ENCODE measurements at regions not wholly inside any gene's neighbourhood (a gene's known extent, or its start where the extent isn't known, plus 50 kb on each side); places are given as distances from the start of the nearest gene placed in this dataset.

DNA sequence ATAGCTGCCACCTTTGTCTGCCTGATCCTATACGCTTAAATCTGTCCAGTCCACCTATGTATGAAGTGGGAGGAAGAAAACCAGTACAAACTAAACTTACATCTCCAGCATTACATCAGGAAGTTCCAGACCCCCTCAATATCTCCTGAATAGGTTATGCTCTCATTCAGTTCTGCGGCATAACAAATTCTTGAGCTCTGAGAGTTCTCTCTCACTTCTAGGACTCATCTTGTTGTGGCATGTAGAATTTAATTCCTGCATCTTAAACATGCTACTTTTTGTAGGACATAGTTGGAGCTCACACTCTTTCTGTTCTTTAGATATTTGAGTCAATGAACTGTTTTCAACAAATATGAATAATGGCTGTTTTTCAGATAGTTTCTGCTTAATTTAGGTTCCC is 662.5 kb downstream of the CDH11 start:
- intact Hi-C loops (cut with DNase I): loop anchor here in 5 of 10 donors (5.0 to 10.0 kb wide), 3 partner anchors 365 to 372 kb away; no protein-coding TSS in a partner anchor
- TF ChIP-seq, protein P1, sequence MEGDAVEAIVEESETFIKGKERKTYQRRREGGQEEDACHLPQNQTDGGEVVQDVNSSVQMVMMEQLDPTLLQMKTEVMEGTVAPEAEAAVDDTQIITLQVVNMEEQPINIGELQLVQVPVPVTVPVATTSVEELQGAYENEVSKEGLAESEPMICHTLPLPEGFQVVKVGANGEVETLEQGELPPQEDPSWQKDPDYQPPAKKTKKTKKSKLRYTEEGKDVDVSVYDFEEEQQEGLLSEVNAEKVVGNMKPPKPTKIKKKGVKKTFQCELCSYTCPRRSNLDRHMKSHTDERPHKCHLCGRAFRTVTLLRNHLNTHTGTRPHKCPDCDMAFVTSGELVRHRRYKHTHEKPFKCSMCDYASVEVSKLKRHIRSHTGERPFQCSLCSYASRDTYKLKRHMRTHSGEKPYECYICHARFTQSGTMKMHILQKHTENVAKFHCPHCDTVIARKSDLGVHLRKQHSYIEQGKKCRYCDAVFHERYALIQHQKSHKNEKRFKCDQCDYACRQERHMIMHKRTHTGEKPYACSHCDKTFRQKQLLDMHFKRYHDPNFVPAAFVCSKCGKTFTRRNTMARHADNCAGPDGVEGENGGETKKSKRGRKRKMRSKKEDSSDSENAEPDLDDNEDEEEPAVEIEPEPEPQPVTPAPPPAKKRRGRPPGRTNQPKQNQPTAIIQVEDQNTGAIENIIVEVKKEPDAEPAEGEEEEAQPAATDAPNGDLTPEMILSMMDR (IDR thresholded peaks at IDR 0.05): no peak
- TF ChIP-seq POLR2A (IDR thresholded peaks at IDR 0.05): no peak

DNA sequence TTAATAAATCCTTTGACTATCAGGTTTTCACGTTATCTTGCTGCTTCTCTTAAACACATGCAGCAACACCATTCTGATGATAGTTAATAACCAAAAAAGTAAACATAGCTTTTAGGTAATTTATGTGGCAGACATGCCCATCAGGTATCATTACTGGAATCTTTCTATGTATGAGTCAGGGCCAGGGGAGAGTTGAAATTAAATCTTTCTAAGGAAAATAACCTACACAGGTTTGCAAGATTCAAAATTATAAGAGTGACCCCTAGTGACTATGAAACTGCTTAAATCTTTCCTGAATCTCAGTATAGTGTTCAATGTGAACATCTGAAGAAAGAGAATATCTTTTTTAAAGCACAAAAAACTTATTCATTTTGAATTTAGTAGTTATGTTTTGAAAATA is 666.6 kb downstream of the CDH11 start:
- Histone ChIP-seq H3K9me3 (no peaks in the 10 kb centered on the region), H3K4me3 (no peak overlapping the region), H3K27ac (no peak overlapping the region), H3K4me1 (peaks cover 0 to 2% (median 0%) of the 10 kb centered on the region in 12 donors), H3K36me3 (no peaks in the 10 kb centered on the region), H3K27me3 (no peaks in the 10 kb centered on the region)
- WGBS, 4 donors: 69 to 82% (median 78%) methylated on average over 1 of the region's 1 CpG
- ATAC-seq (no peak), DNase-seq (no peak)
- intact Hi-C loops (cut with DNase I): loop anchor here in 6 of 10 donors (2.0 to 10.0 kb wide), 4 partner anchors 360 to 368 kb away; no protein-coding TSS in a partner anchor
- TF ChIP-seq, protein P1 (IDR thresholded peaks at IDR 0.05): peak in 9 of 12 donors; percentile 17 to 48 (median 39)
- TF ChIP-seq POLR2A (IDR thresholded peaks at IDR 0.05): no peak

More for the DNA sequence above, 662.5 kb downstream of the CDH11 start:
- DNase-seq (no peak), ATAC-seq (no peak)
- no peak overlapping the region for H3K27ac ChIP-seq
- WGBS, 4 donors: 89 to 98% (median 95%) methylated on average over 2 of the region's 2 CpGs
- no peaks in the 10 kb centered on the region for H3K36me3 ChIP-seq
- no peaks in the 10 kb centered on the region for H3K9me3 ChIP-seq
- H3K27me3 ChIP-seq: no peaks in the 10 kb centered on the region
- H3K4me1 ChIP-seq: peaks cover 0 to 2% (median 0%) of the 10 kb centered on the region in 12 donors
- H3K4me3 ChIP-seq: no peak overlapping the region

DNA sequence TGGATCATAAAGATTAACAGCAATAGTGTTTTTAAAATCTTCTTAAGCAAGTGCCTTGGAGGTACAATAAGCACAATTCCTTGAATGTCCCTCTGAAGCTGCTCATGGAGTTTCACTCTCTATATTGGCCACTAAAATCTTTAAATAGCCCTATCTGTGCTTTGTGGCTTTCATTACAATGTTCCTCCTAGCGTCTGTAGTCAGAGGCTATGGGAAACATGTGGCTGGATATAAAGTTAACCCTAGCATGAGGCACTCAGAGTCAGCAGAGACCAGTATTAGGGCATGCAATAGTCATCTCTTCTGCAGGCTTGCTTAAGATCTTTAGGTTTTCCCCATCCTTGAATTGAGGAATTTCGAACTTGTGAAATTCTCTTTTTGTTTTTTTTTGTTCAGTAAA is 668.2 kb downstream of the CDH11 start:
- intact Hi-C loops (cut with DNase I): loop anchor here in 6 of 10 donors (2.0 to 10.0 kb wide), 4 partner anchors 359 to 366 kb away; no protein-coding TSS in a partner anchor
- 43 to 60% (median 47%) methylated on average over 2 of the region's 2 CpGs for WGBS, 4 donors
- peak in 1 of 4 donors; percentile 29 for ATAC-seq

DNA sequence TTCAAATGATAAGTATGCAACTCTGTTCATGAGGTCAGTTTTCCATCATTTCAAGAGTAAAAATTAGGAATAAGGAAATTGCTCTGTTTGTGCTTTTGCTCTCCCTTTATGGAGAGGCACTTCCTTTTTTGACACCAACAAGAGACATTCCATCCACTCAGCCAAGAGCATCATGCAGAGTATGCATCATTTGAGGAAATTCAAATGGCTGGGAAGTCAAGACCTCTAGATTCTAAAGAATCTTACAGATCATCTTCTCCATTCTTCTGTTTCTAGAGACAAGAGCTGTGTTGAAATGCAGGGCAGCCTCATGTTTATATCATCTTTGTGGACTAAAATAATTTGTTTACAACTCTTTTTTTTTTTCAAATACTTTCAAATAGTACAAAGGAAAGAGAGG is 669.4 kb downstream of the CDH11 start:
- intact Hi-C loops (cut with DNase I): loop anchor here in 5 of 10 donors (5.0 to 10.0 kb wide), 3 partner anchors 358 to 365 kb away; no protein-coding TSS in a partner anchor
- ATAC-seq: no peak
- no peak overlapping the region for H3K4me3 ChIP-seq
- no peak for TF ChIP-seq POLR2A (IDR thresholded peaks at IDR 0.05)
- TF ChIP-seq, protein P1 (IDR thresholded peaks at IDR 0.05): no peak
- H3K9me3 ChIP-seq: no peaks in the 10 kb centered on the region
- peaks cover 0 to 5% (median 0%) of the 10 kb centered on the region in 12 donors for H3K4me1 ChIP-seq
- H3K27me3 ChIP-seq: no peaks in the 10 kb centered on the region
- no peaks in the 10 kb centered on the region for H3K36me3 ChIP-seq
- H3K27ac ChIP-seq: no peak overlapping the region
- DNase-seq: no peak

More for the DNA sequence above, 668.2 kb downstream of the CDH11 start:
- no peak for DNase-seq
- no peaks in the 10 kb centered on the region for H3K27me3 ChIP-seq
- no peaks in the 10 kb centered on the region for H3K9me3 ChIP-seq
- H3K4me3 ChIP-seq: no peak overlapping the region
- H3K4me1 ChIP-seq: peaks cover 0 to 5% (median 0%) of the 10 kb centered on the region in 12 donors
- TF ChIP-seq, protein P1 (IDR thresholded peaks at IDR 0.05): no peak
- TF ChIP-seq POLR2A (IDR thresholded peaks at IDR 0.05): no peak
- no peak overlapping the region for H3K27ac ChIP-seq
- no peaks in the 10 kb centered on the region for H3K36me3 ChIP-seq
